WERI-Rb-1 (cell line): ENCODE measurements at regions not wholly inside any gene's neighbourhood (a gene's known extent, or its start where the extent isn't known, plus 50 kb on each side); places are given as distances from the start of the nearest gene placed in this dataset.

ENCODE experiments used
- DNase-seq: peaks from one replicate; pipeline ENCODE4 v3.0.0-alpha.2; 2020
- H3K27ac ChIP-seq: fragments of 250-450 bp; sonication (Bioruptor Pico); 2 replicates; pipeline ENCODE4 v1.5.1; 2020; ENCODE audit warnings: mild to moderate bottlenecking, moderate library complexity
- H3K27me3 ChIP-seq: fragments of 250-450 bp; sonication (Bioruptor Pico); 2 replicates; pipeline ENCODE4 v1.5.1; 2021; ENCODE audit warnings: mild to moderate bottlenecking, low read depth, moderate library complexity; ENCODE audit not compliant: insufficient read depth, severe bottlenecking
- H3K36me3 ChIP-seq: fragments of 250-450 bp; sonication (Bioruptor Pico); 2 replicates; pipeline ENCODE4 v1.5.1; 2020; ENCODE audit warnings: mild to moderate bottlenecking, moderate library complexity
- H3K4me3 ChIP-seq: 2 replicates; pipeline ENCODE4 v1.5.1; 2011; ENCODE audit warnings: low read depth, mild to moderate bottlenecking, control low read depth, low read length
- H3K9me3 ChIP-seq: fragments of 250-450 bp; sonication (Bioruptor Pico); 2 replicates; pipeline ENCODE4 v1.5.1; 2021; ENCODE audit warnings: mild to moderate bottlenecking, moderate library complexity; ENCODE audit not compliant: severe bottlenecking
- CTCF ChIP-seq: IDR thresholded peaks from 2 replicates; pipeline ENCODE4 v1.5.1; 2011; ENCODE audit warnings: low read depth, mild to moderate bottlenecking, control low read depth, inconsistent platforms, low read length

GRCh38 chr12:42639556-42639955, 50.0 kb upstream of the PRICKLE1 start:
- Histone ChIP-seq H3K4me3 (no peak overlapping the region), H3K36me3 (no peaks in the 10 kb centered on the region), H3K27ac (peak overlapping the region; percentile 23), H3K9me3 (no peaks in the 10 kb centered on the region), H3K27me3 (no peaks in the 10 kb centered on the region)
- no peak for TF ChIP-seq CTCF
- DNase-seq, result no peak
